ENCODE measurements at regions not wholly inside any gene's neighbourhood (a gene's known extent, or its start where the extent isn't known, plus 50 kb on each side); places are given as distances from the start of the nearest gene placed in this dataset.
"Not testable (repeated sequence)": the region's sequence is repeated elsewhere in the genome, so short reads cannot be mapped to it uniquely, and the experiment has no call there.

- no peak for DNase-seq
Measured at GRCh38 chr2:105563000-105563719, 164.3 kb upstream of the FHL2 start.

DNA sequence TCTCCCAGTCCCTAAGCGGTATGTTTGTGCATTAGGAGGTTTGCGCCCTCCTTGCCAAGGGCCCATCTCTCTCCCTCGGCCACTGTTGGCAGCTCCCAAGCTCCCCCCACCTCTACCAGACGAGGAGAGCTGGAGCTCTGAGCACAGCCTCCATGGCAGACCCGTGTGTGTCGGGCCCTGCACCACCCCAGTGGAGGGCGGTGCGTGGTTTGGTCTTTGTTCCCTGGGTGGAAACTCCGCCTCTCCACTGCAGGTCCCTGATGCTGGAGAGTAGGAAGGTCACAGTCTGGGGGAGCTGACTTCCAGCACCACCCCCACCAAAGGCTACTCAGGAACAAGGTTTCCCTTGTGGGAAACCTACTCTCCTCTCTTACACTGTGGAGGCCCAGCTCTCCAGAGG lies 162.6 kb upstream of the FHL2 start:
- no peak for DNase-seq

GRCh38 chr2:105560157-105560556 lies 161.3 kb upstream of the FHL2 start:
- no peak for DNase-seq

- DNase-seq, result no peak
Measured at GRCh38 chr2:105557021-105557920, 158.4 kb upstream of the FHL2 start.

DNA sequence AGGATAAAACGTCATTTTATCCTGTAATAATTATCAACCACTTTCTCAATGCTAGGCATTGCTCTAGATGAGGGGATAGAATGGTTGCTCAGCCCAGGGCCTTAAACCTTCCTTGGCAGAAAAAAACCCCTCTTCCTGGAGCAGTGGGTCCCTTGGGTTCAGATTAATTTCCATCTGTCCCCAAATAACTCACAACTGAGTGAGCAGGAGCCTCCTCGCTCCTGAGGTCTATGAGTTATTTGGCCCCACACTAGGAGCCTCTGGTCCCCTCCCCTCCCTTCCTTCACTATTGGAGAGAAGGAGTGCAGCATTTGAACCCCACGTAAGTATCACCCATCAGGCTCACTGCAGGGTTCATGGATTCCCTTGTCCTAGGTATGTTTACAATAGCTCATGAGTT lies 157.5 kb upstream of the FHL2 start:
- no peak for DNase-seq

- DNase-seq, result no peak
Measured at GRCh38 chr2:105554235-105554634, 155.4 kb upstream of the FHL2 start.

DNA sequence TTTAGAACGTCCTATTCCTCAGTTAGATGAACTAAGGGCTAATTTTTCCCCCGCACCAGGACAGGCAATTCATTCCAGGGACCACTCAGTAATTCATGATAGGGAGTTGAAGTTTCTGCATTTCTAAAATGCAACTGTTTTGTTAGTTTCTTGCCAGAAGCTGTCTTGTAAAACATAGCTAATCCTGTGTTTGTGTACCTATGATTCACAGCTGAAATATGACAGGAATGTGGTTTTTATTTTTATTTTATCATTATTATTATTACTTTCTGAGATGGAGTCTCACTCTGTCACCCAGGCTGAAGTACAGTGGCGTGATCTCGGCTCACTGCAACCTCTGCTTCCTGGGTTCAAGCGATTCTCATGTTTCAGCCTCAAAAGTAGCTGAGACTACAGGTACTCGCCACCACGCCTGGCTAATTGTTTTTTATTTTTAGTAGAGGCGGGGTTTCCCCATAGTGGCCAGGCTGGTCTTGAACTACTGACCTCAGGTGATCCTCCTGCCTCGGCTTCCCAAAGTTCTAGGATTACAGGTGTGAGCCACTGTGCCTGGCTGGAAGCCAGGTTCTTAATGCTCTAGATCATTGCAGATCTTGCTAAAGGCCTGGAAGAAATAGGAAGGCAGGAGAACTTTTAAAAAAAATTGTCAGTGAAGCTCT lies 154.8 kb upstream of the FHL2 start:
- DNase-seq, result no peak

DNA sequence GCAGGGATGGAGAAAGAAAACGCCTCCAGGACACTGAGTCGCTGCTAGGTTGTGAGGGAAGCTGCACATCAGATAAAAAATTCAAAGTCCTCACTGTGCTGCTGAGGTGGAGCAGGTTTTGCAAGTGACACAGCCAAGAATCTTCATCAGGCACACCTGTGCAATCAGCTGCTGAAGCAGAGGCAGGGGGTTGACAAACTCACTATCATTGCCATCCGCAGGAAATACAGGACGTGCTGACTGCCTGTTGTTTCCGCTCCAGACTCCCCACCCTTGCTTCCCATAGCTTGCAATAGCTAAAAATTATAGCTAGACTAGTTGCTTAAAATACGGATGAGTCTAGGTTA lies 147.8 kb upstream of the FHL2 start:
- DNase-seq, result peak; percentile 40 to 51

DNA sequence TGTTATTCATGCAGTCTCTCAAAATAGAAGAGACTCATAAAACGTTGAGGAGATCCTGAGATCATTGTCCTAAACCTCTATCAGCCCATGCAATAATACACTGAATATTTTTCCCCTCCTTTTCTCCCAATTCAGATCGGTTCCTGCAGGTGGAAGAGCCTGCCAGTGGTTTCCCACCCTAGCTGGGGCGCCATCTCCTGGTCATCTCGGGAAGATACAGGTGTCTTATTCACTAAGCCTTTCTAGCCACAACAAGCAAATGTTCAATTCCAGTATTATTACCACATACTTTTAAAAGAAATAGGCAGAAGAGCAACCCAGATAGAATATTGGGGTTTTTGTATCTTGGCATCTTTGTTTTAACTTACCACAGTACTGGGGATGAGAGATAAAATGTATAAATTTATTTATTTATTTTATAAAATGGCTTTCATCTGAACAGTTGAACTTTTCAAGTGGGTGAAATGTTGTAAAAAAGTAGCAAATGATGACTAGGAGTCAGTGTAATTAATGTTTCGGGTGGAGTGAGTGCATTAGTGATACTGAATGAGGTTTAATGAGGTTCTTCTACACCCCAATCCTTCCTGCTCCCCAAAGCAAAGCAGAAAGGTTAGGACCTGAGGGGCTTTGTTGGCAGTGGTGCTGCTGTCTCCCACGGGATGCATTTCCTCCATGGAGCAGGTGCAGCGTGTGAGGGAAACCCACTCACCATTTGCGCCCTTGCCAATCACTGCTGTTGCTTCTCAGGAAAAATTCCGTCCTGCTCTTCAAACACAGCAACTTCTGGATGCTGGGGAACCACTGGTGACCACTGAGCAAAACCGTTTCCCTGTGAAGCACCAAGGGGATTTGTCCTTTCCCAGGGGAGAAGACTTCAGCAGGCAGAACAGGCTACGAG lies 147.1 kb upstream of the FHL2 start:
- peak; percentile 65 to 70 for DNase-seq

GRCh38 chr2:105544591-105545377 lies 145.9 kb upstream of the FHL2 start:
- DNase-seq, result no peak

DNA sequence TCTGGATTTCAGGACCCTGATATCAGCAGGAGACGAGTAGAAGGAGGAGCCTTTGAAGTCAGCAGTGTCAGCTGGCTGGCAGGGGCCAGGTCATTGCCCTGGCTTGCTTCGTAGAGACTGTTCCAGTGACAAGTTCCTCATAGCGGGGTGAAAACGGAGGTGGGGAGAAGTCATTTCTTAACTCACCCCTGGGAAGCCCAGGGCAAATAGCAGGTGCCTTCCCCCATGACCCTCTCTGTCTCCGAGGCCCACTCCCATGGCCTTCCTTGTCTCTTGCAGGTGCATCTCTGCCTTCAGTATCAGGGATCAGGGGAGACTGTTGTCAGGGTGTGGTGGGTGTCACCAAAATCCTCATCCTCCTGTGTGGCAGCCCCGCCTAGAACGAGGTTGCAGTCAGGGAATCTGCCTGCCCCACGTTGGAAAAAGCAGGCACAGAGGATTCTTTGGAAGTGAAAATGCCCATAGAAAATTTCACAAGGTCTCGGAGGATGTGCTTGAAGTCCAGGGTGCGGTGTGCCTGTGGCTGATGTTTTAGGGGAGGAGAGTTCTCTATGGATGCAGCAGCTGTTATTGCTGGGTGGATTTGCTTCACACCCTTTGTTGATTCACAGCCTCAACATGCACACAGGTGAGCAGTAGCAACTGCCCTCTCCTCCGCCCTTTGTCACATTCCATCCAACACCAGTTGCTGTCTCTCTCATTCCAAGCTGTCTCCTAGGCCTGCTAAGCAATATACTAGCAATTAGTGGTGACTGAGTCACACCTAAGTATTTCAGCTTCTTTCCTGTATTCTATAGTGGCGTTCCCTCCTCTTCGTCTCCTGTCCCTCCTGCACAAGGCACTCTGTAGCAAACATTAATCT lies 142.6 kb upstream of the FHL2 start:
- no peak for DNase-seq

- DNase-seq, result no peak
Measured at GRCh38 chr2:105540642-105541041, 141.8 kb upstream of the FHL2 start.

GRCh38 chr2:105539331-105539730 lies 140.5 kb upstream of the FHL2 start:
- no peak for DNase-seq

DNA sequence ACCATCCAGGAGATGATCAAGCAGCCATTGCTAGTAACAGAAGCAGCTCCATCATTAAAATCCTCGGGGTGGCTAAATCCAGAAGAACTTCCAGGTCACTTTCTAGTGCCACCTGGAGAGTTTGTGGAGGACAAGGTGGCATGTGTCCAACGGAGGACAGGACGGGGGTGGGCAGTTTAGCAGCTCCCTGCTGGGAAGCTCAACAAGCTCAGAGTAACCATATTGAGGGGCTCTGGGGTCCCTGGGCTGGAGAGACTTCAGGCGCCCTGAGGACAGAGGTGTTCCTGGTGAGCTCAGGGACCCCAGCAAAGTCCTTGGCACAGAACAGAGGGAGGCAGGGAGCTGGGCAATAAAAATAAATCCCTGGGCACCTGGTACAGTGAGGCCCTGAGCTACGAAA lies 140.0 kb upstream of the FHL2 start:
- DNase-seq, result no peak

DNA sequence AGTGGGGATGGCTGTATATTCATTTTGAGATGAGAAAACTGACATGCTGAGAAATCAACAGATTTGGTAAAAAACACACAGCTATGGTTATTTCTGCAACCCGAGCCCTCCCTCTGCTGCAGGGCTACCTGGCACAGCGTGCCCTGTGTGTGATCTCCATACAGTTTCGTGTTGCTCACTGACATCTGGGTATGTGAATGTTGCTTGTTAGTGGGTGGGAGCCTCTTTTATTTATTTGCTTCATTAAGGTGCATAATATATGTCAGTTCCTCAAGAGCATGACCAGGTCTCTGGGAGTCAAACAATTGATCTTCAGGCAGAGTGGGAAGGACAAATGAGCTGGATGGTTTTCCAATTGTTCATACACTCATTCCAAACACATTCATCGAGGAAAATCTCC lies 139.1 kb upstream of the FHL2 start:
- no peak for DNase-seq

DNA sequence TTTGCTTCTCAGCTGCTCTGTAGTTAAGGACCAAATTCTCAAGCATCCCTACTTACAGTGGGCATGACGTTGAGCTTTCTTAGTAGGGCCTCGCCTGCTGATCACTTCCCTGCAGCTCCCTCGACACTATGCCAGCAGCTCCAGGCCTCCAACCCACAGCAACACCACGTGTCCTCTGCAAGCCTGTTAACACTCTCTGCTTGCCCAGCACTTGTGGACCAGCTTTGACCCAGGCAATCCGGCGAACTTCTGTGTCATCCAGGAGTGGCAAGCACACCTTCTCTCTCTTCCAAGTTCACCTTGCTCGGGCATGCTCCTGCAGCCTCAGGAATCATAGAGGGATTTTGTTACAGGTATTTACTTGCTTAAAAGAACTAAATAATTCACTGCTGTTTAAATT lies 138.6 kb upstream of the FHL2 start:
- DNase-seq, result no peak

GRCh38 chr2:105536175-105536574 lies 137.3 kb upstream of the FHL2 start:
- no peak for DNase-seq

GRCh38 chr2:105529258-105529657 lies 130.4 kb upstream of the FHL2 start:
- DNase-seq, result not testable (repeated sequence)

GRCh38 chr2:105526000-105526925 lies 127.4 kb upstream of the FHL2 start:
- DNase-seq, result no peak

DNA sequence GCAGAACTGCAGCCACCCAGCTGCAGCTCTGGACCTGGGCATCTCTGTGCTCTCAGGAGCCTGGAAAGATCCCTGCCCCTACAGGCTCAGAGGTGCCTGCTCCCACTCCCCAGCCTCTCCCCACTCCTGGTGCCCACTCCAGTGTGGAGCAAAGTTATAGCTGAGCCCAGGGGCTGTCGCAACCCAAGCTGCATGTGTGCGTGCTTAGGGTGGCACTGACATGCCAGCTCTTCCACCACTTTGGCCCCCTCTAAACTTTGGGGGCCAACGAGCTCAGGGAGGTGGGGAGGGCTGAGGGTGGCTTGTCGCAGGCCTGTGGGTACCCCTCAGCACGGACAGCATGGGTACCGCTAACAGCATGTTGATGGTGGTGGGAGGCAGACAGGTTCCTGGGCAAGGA lies 126.3 kb upstream of the FHL2 start:
- DNase-seq, result no peak
